ENCODE measurements at regions not wholly inside any gene's neighbourhood (a gene's known extent, or its start where the extent isn't known, plus 50 kb on each side); places are given as distances from the start of the nearest gene placed in this dataset.
A peak's percentile ranks its signal among the peaks of the same experiment; 100 is the strongest.

- H3K27ac ChIP-seq (replicated peaks; ENCODE audit: low read length): no peak overlapping the region
- H2AFZ ChIP-seq (ENCODE audit: low read length): no peak overlapping the region
- H2BK12ac ChIP-seq (ENCODE audit: low read length): peak overlapping the region; percentile 91
- H2BK120ac ChIP-seq (ENCODE audit: low read depth, low read length): no peak overlapping the region
- H3K36me3 ChIP-seq (replicated peaks in 1 of 2; ENCODE audit: control insufficient read depth in 2 of 2, insufficient read depth in 2 of 2, low read length in 2 of 2): no peaks in the 10 kb centered on the region
- H3K23ac ChIP-seq (ENCODE audit: low read depth, low read length, poor library complexity): peak overlapping the region; percentile 17
- no peak overlapping the region for H3K4me3 ChIP-seq (ENCODE audit: low read length in 2 of 2)
- H2BK15ac ChIP-seq (ENCODE audit: low read length): peak overlapping the region; percentile 88
- no peaks in the 10 kb centered on the region for H3K9me3 ChIP-seq (replicated peaks in 1 of 2; ENCODE audit: control insufficient read depth in 2 of 2, insufficient read depth in 1 of 2, low read depth in 1 of 2, low read length in 2 of 2)
- H2AK5ac ChIP-seq (ENCODE audit: low read depth, low read length): peak overlapping the region; percentile 99
- no CpG with 5 or more reads among the region's 13 CpGs for WGBS, 2 donors (ENCODE audit: extremely low coverage in 2 of 2, insufficient read length in 2 of 2, insufficient replicate concordance in 1 of 2)
- no peak for DNase-seq (ENCODE audit: low spot score)
- H3K18ac ChIP-seq (ENCODE audit: low read length): peak overlapping the region; percentile 87
- no peaks in the 10 kb centered on the region for H3K27me3 ChIP-seq (ENCODE audit: control insufficient read depth in 3 of 3, insufficient read depth in 3 of 3, low read depth in 1 of 3, low read length in 3 of 3)
- H3K79me1 ChIP-seq (ENCODE audit: low read depth, low read length): no peaks in the 10 kb centered on the region
- peak overlapping the region; percentile 94 for H3K14ac ChIP-seq (ENCODE audit: low read length)
- peaks cover 0 to 11% of the 10 kb centered on the region in 2 donors for H3K4me1 ChIP-seq (ENCODE audit: control insufficient read depth in 2 of 2, insufficient read depth in 1 of 2, low read depth in 1 of 2, low read length in 2 of 2)
- no peak overlapping the region for H3K4me2 ChIP-seq (ENCODE audit: insufficient read depth, low read length, poor library complexity, severe bottlenecking)
- no peak overlapping the region for H4K8ac ChIP-seq (ENCODE audit: low read depth, low read length)
- H4K91ac ChIP-seq (ENCODE audit: low read depth, low read length, poor library complexity): peak overlapping the region; percentile 19
- peak overlapping the region; percentile 38 for H3K4ac ChIP-seq (ENCODE audit: low read length)
- H2BK5ac ChIP-seq (ENCODE audit: low read length): peak overlapping the region; percentile 93
- H3K9ac ChIP-seq (ENCODE audit: low read depth, low read length, poor library complexity): no peak overlapping the region
Measured at GRCh38 chr20:59428441-59429205, 128.2 kb downstream of the EDN3 start.

GRCh38 chr20:59429396-59429795 is 129.0 kb downstream of the EDN3 start:
- peaks cover 0 to 5% of the 10 kb centered on the region in 2 donors for H3K4me1 ChIP-seq (ENCODE audit: control insufficient read depth in 2 of 2, insufficient read depth in 1 of 2, low read depth in 1 of 2, low read length in 2 of 2)
- DNase-seq (ENCODE audit: low spot score): no peak
- no peak overlapping the region for H2BK120ac ChIP-seq (ENCODE audit: low read depth, low read length)
- peak overlapping the region; percentile 88 for H2BK15ac ChIP-seq (ENCODE audit: low read length)
- H3K9ac ChIP-seq (ENCODE audit: low read depth, low read length, poor library complexity): no peak overlapping the region
- no peak overlapping the region for H4K91ac ChIP-seq (ENCODE audit: low read depth, low read length, poor library complexity)
- no peaks in the 10 kb centered on the region for H3K79me1 ChIP-seq (ENCODE audit: low read depth, low read length)
- no peak overlapping the region for H3K14ac ChIP-seq (ENCODE audit: low read length)
- H3K4ac ChIP-seq (ENCODE audit: low read length): no peak overlapping the region
- H2BK5ac ChIP-seq (ENCODE audit: low read length): peak overlapping the region; percentile 93
- peak overlapping the region; percentile 87 for H3K18ac ChIP-seq (ENCODE audit: low read length)
- no peak overlapping the region for H2AFZ ChIP-seq (ENCODE audit: low read length)
- no peak overlapping the region for H3K23ac ChIP-seq (ENCODE audit: low read depth, low read length, poor library complexity)
- H3K4me2 ChIP-seq (ENCODE audit: insufficient read depth, low read length, poor library complexity, severe bottlenecking): no peak overlapping the region
- H3K9me3 ChIP-seq (replicated peaks in 1 of 2; ENCODE audit: control insufficient read depth in 2 of 2, insufficient read depth in 1 of 2, low read depth in 1 of 2, low read length in 2 of 2): no peaks in the 10 kb centered on the region
- no peak overlapping the region for H3K4me3 ChIP-seq (ENCODE audit: low read length in 2 of 2)
- H2BK12ac ChIP-seq (ENCODE audit: low read length): no peak overlapping the region
- H3K27me3 ChIP-seq (ENCODE audit: control insufficient read depth in 3 of 3, insufficient read depth in 3 of 3, low read depth in 1 of 3, low read length in 3 of 3): no peaks in the 10 kb centered on the region
- H2AK5ac ChIP-seq (ENCODE audit: low read depth, low read length): no peak overlapping the region
- no peaks in the 10 kb centered on the region for H3K36me3 ChIP-seq (replicated peaks in 1 of 2; ENCODE audit: control insufficient read depth in 2 of 2, insufficient read depth in 2 of 2, low read length in 2 of 2)
- no peak overlapping the region for H4K8ac ChIP-seq (ENCODE audit: low read depth, low read length)
- WGBS, 2 donors (ENCODE audit: extremely low coverage in 2 of 2, insufficient read length in 2 of 2, insufficient replicate concordance in 1 of 2): no CpG with 5 or more reads among the region's 9 CpGs
- H3K27ac ChIP-seq (replicated peaks; ENCODE audit: low read length): no peak overlapping the region

- Histone ChIP-seq H3K79me1 (ENCODE audit: low read depth, low read length) (no peaks in the 10 kb centered on the region), H2AFZ (ENCODE audit: low read length) (no peak overlapping the region), H3K27ac (replicated peaks; ENCODE audit: low read length) (no peak overlapping the region), H3K18ac (ENCODE audit: low read length) (no peak overlapping the region), H3K9ac (ENCODE audit: low read depth, low read length, poor library complexity) (no peak overlapping the region), H3K23ac (ENCODE audit: low read depth, low read length, poor library complexity) (no peak overlapping the region), H3K27me3 (ENCODE audit: control insufficient read depth in 3 of 3, insufficient read depth in 3 of 3, low read depth in 1 of 3, low read length in 3 of 3) (no peaks in the 10 kb centered on the region), H3K14ac (ENCODE audit: low read length) (no peak overlapping the region), H2BK120ac (ENCODE audit: low read depth, low read length) (no peak overlapping the region), H3K4me3 (ENCODE audit: low read length in 2 of 2) (no peak overlapping the region), H3K4ac (ENCODE audit: low read length) (no peak overlapping the region), H3K36me3 (replicated peaks in 1 of 2; ENCODE audit: control insufficient read depth in 2 of 2, insufficient read depth in 2 of 2, low read length in 2 of 2) (no peaks in the 10 kb centered on the region), H2AK5ac (ENCODE audit: low read depth, low read length) (no peak overlapping the region), H3K4me1 (ENCODE audit: control insufficient read depth in 2 of 2, insufficient read depth in 1 of 2, low read depth in 1 of 2, low read length in 2 of 2) (peaks cover 0 to 4% of the 10 kb centered on the region in 2 donors), H3K4me2 (ENCODE audit: insufficient read depth, low read length, poor library complexity, severe bottlenecking) (no peak overlapping the region), H2BK5ac (ENCODE audit: low read length) (no peak overlapping the region), H2BK12ac (ENCODE audit: low read length) (no peak overlapping the region), H3K9me3 (replicated peaks in 1 of 2; ENCODE audit: control insufficient read depth in 2 of 2, insufficient read depth in 1 of 2, low read depth in 1 of 2, low read length in 2 of 2) (no peaks in the 10 kb centered on the region), H4K91ac (ENCODE audit: low read depth, low read length, poor library complexity) (no peak overlapping the region), H4K8ac (ENCODE audit: low read depth, low read length) (no peak overlapping the region), H2BK15ac (ENCODE audit: low read length) (no peak overlapping the region)
- no CpG with 5 or more reads among the region's 2 CpGs for WGBS, 2 donors (ENCODE audit: extremely low coverage in 2 of 2, insufficient read length in 2 of 2, insufficient replicate concordance in 1 of 2)
- DNase-seq (ENCODE audit: low spot score): no peak
Measured at GRCh38 chr20:59431014-59431413, 130.6 kb downstream of the EDN3 start.

- Histone ChIP-seq H4K8ac (ENCODE audit: low read depth, low read length) (no peak overlapping the region), H3K27me3 (ENCODE audit: control insufficient read depth in 3 of 3, insufficient read depth in 3 of 3, low read depth in 1 of 3, low read length in 3 of 3) (no peaks in the 10 kb centered on the region), H2BK5ac (ENCODE audit: low read length) (no peak overlapping the region), H3K27ac (replicated peaks; ENCODE audit: low read length) (no peak overlapping the region), H2AK5ac (ENCODE audit: low read depth, low read length) (no peak overlapping the region), H3K4me3 (ENCODE audit: low read length in 2 of 2) (no peak overlapping the region), H2BK12ac (ENCODE audit: low read length) (no peak overlapping the region), H2BK120ac (ENCODE audit: low read depth, low read length) (no peak overlapping the region), H2BK15ac (ENCODE audit: low read length) (no peak overlapping the region), H4K91ac (ENCODE audit: low read depth, low read length, poor library complexity) (no peak overlapping the region), H3K4ac (ENCODE audit: low read length) (no peak overlapping the region), H2AFZ (ENCODE audit: low read length) (no peak overlapping the region), H3K79me1 (ENCODE audit: low read depth, low read length) (no peaks in the 10 kb centered on the region), H3K9me3 (replicated peaks in 1 of 2; ENCODE audit: control insufficient read depth in 2 of 2, insufficient read depth in 1 of 2, low read depth in 1 of 2, low read length in 2 of 2) (no peaks in the 10 kb centered on the region), H3K14ac (ENCODE audit: low read length) (no peak overlapping the region), H3K36me3 (replicated peaks in 1 of 2; ENCODE audit: control insufficient read depth in 2 of 2, insufficient read depth in 2 of 2, low read length in 2 of 2) (no peaks in the 10 kb centered on the region), H3K18ac (ENCODE audit: low read length) (no peak overlapping the region), H3K4me1 (ENCODE audit: control insufficient read depth in 2 of 2, insufficient read depth in 1 of 2, low read depth in 1 of 2, low read length in 2 of 2) (peaks cover 0 to 7% of the 10 kb centered on the region in 2 donors), H3K9ac (ENCODE audit: low read depth, low read length, poor library complexity) (no peak overlapping the region), H3K4me2 (ENCODE audit: insufficient read depth, low read length, poor library complexity, severe bottlenecking) (no peak overlapping the region), H3K23ac (ENCODE audit: low read depth, low read length, poor library complexity) (no peak overlapping the region)
- WGBS, 2 donors (ENCODE audit: extremely low coverage in 2 of 2, insufficient read length in 2 of 2, insufficient replicate concordance in 1 of 2): no CpG with 5 or more reads among the region's 2 CpGs
- no peak for DNase-seq (ENCODE audit: low spot score)
Measured at GRCh38 chr20:59434960-59435359, 134.5 kb downstream of the EDN3 start.

Measured in neuronal stem cell (in vitro differentiated cells).